Activated B cell treated with CpG ODN at 0.5 μM for 24 hours (primary cell): ENCODE measurements at regions not wholly inside any gene's neighbourhood (a gene's known extent, or its start where the extent isn't known, plus 50 kb on each side); places are given as distances from the start of the nearest gene placed in this dataset.

Source experiments
- ATAC-seq: fragments of 200-7000 bp; cut with Tn5 transposase; one replicate; pipeline ENCODE4 v1.10.0; 2021; ENCODE audit warnings: low read depth, mild to moderate bottlenecking, moderate library complexity
- CTCF ChIA-PET: fragments of 350-600 bp; sonication (Branson Sonifier 250); formaldehyde crosslinking; loops from one replicate; lab custom pipeline; 2021; ENCODE audit warnings: antibody characterized with exemption; lab: Charles Lee
- POLR2A ChIA-PET: fragments of 350-600 bp; sonication (Branson Sonifier 250); formaldehyde crosslinking; loops from one replicate; lab custom pipeline; 2021; ENCODE audit warnings: antibody characterized with exemption; lab: Charles Lee
- DNase-seq: peaks from one replicate; pipeline ENCODE4 v3.0.0; 2022
- H3K27ac Mint-ChIP-seq: one replicate; pipeline ENCODE4 v1.8.0; 2020; ENCODE audit warnings: mixed read lengths
- H3K27me3 Mint-ChIP-seq: one replicate; pipeline ENCODE4 v1.8.0; 2021; ENCODE audit warnings: mixed read lengths
- H3K36me3 Mint-ChIP-seq: one replicate; pipeline ENCODE4 v1.8.0; 2021; ENCODE audit warnings: low read depth, mixed read lengths
- H3K4me1 Mint-ChIP-seq: one replicate; pipeline ENCODE4 v1.8.0; 2021; ENCODE audit warnings: mixed read lengths
- H3K4me3 Mint-ChIP-seq: one replicate; pipeline ENCODE4 v1.8.0; 2020; ENCODE audit warnings: mild to moderate bottlenecking, mixed read lengths
- H3K9me3 Mint-ChIP-seq: one replicate; pipeline ENCODE4 v1.8.0; 2020; ENCODE audit warnings: mixed read lengths
- intact Hi-C: fragments of 100-400 bp; cut with micrococcal nuclease; formaldehyde crosslinking; loops from one replicate; pipeline ENCODE4 v1.15.1; 2024
- TF ChIP-seq, protein P1 (sequence below): fragments of 200-600 bp; IDR thresholded peaks from one replicate; pipeline ENCODE4 v1.8.0; 2022; ENCODE audit warnings: antibody characterized with exemption, mild to moderate bottlenecking

- Mint-ChIP-seq H3K4me1 (no peaks in the 10 kb centered on the region), H3K9me3 (no peaks in the 10 kb centered on the region), H3K4me3 (no peak overlapping the region), H3K27ac (no peak overlapping the region), H3K27me3 (peaks cover 18% of the 10 kb centered on the region), H3K36me3 (no peaks in the 10 kb centered on the region)
- DNase-seq (no peak), ATAC-seq (no peak)
- intact Hi-C loops, result no loop called here
- TF ChIP-seq, protein P1, sequence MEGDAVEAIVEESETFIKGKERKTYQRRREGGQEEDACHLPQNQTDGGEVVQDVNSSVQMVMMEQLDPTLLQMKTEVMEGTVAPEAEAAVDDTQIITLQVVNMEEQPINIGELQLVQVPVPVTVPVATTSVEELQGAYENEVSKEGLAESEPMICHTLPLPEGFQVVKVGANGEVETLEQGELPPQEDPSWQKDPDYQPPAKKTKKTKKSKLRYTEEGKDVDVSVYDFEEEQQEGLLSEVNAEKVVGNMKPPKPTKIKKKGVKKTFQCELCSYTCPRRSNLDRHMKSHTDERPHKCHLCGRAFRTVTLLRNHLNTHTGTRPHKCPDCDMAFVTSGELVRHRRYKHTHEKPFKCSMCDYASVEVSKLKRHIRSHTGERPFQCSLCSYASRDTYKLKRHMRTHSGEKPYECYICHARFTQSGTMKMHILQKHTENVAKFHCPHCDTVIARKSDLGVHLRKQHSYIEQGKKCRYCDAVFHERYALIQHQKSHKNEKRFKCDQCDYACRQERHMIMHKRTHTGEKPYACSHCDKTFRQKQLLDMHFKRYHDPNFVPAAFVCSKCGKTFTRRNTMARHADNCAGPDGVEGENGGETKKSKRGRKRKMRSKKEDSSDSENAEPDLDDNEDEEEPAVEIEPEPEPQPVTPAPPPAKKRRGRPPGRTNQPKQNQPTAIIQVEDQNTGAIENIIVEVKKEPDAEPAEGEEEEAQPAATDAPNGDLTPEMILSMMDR, result no peak
- ChIA-PET CTCF (no interaction called here), POLR2A (no interaction called here)
Observed at GRCh38 chr12:91346827-91347226, 164.2 kb upstream of the DCN start.

DNA sequence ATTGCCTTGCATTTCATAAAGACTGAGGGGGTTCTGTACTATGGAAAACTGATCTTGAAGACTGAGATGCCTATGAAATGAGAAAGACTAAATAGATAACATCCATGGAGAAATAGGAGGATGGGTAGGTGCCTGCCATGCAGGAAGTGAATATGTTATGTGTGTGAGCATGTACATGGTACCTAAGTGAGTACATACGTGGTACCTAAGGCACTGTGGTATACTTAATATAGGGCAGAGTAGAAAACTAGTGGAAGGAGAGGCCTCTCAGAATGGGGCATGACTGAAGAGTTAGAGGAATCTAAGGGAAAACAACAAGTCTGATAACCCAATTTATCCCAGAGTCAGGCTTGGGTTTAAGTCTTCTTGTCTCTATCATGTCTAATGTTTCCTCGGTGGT lies 161.8 kb upstream of the DCN start:
- Mint-ChIP-seq H3K4me3 (no peak overlapping the region), H3K36me3 (no peaks in the 10 kb centered on the region), H3K27me3 (peaks cover 21% of the 10 kb centered on the region), H3K9me3 (no peaks in the 10 kb centered on the region), H3K27ac (no peak overlapping the region), H3K4me1 (no peaks in the 10 kb centered on the region)
- ChIA-PET POLR2A (no interaction called here), CTCF (no interaction called here)
- TF ChIP-seq, protein P1, result no peak
- ATAC-seq (no peak), DNase-seq (no peak)
- intact Hi-C loops, result no loop called here

GRCh38 chr12:91343010-91343409 lies 160.4 kb upstream of the DCN start:
- Mint-ChIP-seq H3K4me1 (no peaks in the 10 kb centered on the region), H3K9me3 (no peaks in the 10 kb centered on the region), H3K27ac (no peak overlapping the region), H3K4me3 (no peak overlapping the region), H3K27me3 (peaks cover 19% of the 10 kb centered on the region), H3K36me3 (no peaks in the 10 kb centered on the region)
- ChIA-PET CTCF (no interaction called here), POLR2A (no interaction called here)
- ATAC-seq (no peak), DNase-seq (no peak)
- intact Hi-C loops, result no loop called here
- TF ChIP-seq, protein P1, result no peak

GRCh38 chr12:91339106-91339505 lies 156.5 kb upstream of the DCN start:
- DNase-seq (no peak), ATAC-seq (no peak)
- no peak overlapping the region for H3K4me3 Mint-ChIP-seq
- peaks cover 16% of the 10 kb centered on the region for H3K27me3 Mint-ChIP-seq
- POLR2A ChIA-PET, result no interaction called here
- H3K27ac Mint-ChIP-seq, result no peak overlapping the region
- no peaks in the 10 kb centered on the region for H3K4me1 Mint-ChIP-seq
- H3K36me3 Mint-ChIP-seq, result no peaks in the 10 kb centered on the region
- TF ChIP-seq, protein P1, result no peak
- H3K9me3 Mint-ChIP-seq, result no peaks in the 10 kb centered on the region
- CTCF ChIA-PET, result no interaction called here
- intact Hi-C loops, result no loop called here

DNA sequence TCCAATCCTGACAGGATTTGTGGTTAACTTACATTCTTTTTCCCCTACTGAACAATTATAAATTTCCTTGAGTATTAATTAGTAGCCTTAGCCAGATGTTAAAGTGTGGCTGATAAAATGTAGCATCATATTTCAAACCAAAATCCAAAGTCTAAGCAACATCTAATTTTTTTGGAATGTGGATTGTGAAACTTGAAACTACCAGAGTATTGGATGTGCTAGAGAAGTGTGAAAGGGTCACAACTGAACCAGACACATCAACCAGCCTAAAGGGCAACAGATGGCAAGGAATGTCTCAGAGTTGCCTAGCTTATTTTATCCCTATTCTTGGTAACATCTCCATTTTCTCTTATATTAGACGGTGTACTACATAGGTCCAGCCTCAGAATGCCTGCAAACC lies 153.1 kb upstream of the DCN start:
- no peaks in the 10 kb centered on the region for H3K4me1 Mint-ChIP-seq
- H3K27ac Mint-ChIP-seq, result no peak overlapping the region
- H3K9me3 Mint-ChIP-seq, result no peaks in the 10 kb centered on the region
- H3K4me3 Mint-ChIP-seq, result no peak overlapping the region
- H3K27me3 Mint-ChIP-seq, result peaks cover 8% of the 10 kb centered on the region
- no peaks in the 10 kb centered on the region for H3K36me3 Mint-ChIP-seq
- TF ChIP-seq, protein P1, result no peak
- ChIA-PET POLR2A (no interaction called here), CTCF (no interaction called here)
- ATAC-seq, result no peak
- intact Hi-C loops, result no loop called here
- DNase-seq, result no peak
